PC-3 (cell line): ENCODE measurements at regions not wholly inside any gene's neighbourhood (a gene's known extent, or its start where the extent isn't known, plus 50 kb on each side); places are given as distances from the start of the nearest gene placed in this dataset.

Experiments
- CTCF ChIP-seq: fragments of 300-600 bp; sonication (generic); conservative IDR thresholded peaks from 2 replicates; pipeline ENCODE4 v1.5.1; 2017; ENCODE audit warnings: antibody characterized with exemption, low read depth, mild to moderate bottlenecking, low read length
- EZH2 ChIP-seq: fragments of 300-600 bp; sonication (generic); IDR thresholded peaks from one replicate; pipeline ENCODE4 v1.6.1; 2017; ENCODE audit warnings: antibody characterized with exemption, mild to moderate bottlenecking, low read length; ENCODE audit not compliant: unreplicated experiment

- TF ChIP-seq CTCF: no peak
- TF ChIP-seq EZH2: no peak
Measured at GRCh38 chr2:226607379-226607778, 192.2 kb downstream of the IRS1 start.
